Spleen (tissue), 7 donors: ENCODE measurements at regions not wholly inside any gene's neighbourhood (a gene's known extent, or its start where the extent isn't known, plus 50 kb on each side); places are given as distances from the start of the nearest gene placed in this dataset.

Experiments used
- CTCF ChIP-seq, 11 experiments: fragments of 200-600 bp in 7 of 11; fragments of 450-650 bp in 4 of 11; sonication (generic) in 4 of 11; IDR thresholded peaks in 8 of 11; conservative IDR thresholded peaks in 3 of 11; 1 replicate in 7 of 11; 2 replicates in 4 of 11; pipeline versions ENCODE4 v1.4.0 to v1.8.0; 2016 to 2021; ENCODE audit warnings: antibody characterized with exemption in 11 of 11, inconsistent platforms in 4 of 11, mild to moderate bottlenecking in 1 of 11
- POLR2A ChIP-seq, 3 donors: fragments of 450-650 bp; IDR thresholded peaks; one replicate each; pipeline ENCODE4 v1.5.1; 2017; ENCODE audit warnings: antibody characterized with exemption in 3 of 3, mild to moderate bottlenecking in 1 of 3
- POLR2AphosphoS5 ChIP-seq, 3 donors: sonication (generic); formaldehyde crosslinking; IDR thresholded peaks; one replicate each; pipeline ENCODE4 v1.5.1; 2017; ENCODE audit warnings: antibody characterized with exemption in 3 of 3
- donor health status: DM: no; HTN: no; CAD: no; lungs with moderate emphysema.
- donor health status: DM: no; HTN: no; CAD: no.
- donor health status: DM: no; HTN: no; CAD: no.

GRCh38 chrY:18909846-18910245, 136.3 kb upstream of the HSFY2 start:
- TF ChIP-seq CTCF (IDR thresholded peaks at IDR 0.05 in 8 of 11, conservative IDR thresholded peaks at IDR 0.05 in 3 of 11) (no peak), POLR2A (IDR thresholded peaks at IDR 0.05) (no peak), POLR2AphosphoS5 (IDR thresholded peaks at IDR 0.05) (no peak)
